OCI-M2 (cell line): ENCODE measurements at regions not wholly inside any gene's neighbourhood (a gene's known extent, or its start where the extent isn't known, plus 50 kb on each side); places are given as distances from the start of the nearest gene placed in this dataset.
"Not testable (repeated sequence)": the region's sequence is repeated elsewhere in the genome, so short reads cannot be mapped to it uniquely, and the experiment has no call there.

Experiments used
- DNase-seq: peaks from one replicate; lab custom pipeline; 2025; ENCODE audit not compliant: unreplicated experiment; lab: John Stamatoyannopoulos, UW

DNA sequence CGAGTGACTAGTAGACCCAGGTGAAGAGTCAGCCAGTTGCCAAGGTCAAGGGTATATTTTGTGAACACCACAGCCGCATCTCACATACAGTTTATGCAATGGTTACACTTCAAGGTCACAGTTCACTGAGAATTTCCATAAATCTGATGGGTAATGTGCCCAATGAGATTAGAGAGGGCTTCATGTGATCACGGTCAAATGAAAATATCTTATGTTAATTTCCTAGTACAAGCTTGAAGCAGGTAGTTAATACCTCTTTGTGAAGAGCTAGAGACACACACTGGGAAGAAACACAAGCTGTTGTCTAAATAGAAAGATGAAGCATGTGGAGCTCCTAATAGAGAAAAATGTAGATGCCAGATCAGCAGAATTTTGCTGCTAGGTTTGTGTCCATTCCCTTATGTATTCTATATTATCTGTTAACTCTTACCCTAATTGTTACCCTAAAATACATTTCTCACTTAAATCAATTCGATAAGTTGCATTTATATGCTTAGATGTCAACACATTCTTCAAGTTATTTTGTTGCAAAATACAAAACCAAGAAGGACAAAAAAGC is 136.0 kb downstream of the NR2F2 start:
- DNase-seq = no peak

DNA sequence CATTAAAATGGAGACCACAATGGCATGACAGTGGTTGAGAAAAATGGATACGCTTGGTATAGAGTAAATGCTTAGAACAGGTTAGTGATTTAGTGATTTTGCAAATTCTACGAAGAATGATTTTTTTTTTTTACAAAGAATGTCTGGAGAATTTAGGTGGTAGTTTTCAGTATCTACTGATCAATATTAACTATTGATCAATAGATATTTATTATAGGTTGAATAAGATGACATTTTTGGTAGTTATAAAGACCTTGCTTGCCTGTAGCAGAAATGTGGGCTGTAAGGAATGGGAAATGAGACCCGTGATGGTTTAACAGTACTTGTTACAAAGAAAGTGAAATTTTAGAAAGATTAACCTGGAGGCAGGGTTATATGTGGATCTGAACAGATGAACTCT is 137.5 kb downstream of the NR2F2 start:
- DNase-seq = no peak

DNA sequence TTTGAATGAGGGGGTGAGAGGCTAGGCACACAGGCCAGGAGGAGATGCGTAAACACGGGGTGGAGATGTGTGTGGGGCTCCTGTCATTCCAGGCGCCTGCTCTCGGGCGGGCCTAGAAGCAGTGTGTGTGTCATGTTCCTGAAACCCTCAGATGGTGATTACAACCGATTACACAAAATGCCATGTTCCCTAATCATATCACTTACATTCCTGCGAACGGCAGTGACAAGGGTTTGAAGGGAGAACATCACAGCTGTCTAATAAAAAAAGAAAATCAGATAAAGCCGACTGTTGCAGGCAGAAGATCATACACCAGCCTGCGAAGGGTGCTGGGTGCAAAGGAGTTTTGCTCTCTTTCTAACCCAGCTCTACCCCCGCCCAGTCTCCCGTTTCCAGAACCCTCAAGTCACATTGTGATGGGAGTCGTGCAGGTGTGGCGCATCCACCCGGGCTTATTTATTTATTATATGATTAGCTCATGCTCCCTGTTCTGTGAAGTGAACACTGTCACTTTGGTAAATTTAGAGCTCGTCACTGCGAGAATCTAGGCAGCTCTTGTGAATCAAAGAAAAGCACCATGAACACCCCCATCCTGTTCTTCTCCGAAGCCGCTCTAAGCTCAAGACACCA is 140.3 kb downstream of the NR2F2 start:
- DNase-seq = no peak

GRCh38 chr15:96472681-96473080 is 142.2 kb downstream of the NR2F2 start:
- DNase-seq = no peak

DNA sequence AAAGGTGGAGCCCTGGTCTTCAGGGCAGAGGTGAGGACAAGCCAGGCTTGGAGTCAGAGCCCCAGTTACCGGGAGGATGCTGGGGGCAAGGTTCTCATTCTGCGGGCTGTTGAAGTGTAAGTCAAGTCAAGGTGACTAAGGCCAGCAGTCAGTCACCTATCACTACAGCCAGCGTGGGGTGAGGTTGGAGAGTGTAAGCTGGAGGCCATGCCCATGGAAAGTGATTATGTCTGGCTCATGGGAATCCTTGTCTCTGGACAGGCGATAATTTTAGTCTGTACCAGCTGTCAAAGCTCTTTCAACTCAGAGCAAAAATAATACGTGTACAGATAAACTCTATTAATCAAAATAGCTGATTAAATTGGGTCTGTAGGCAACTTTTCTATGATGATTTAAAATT is 143.1 kb downstream of the NR2F2 start:
- no peak for DNase-seq

GRCh38 chr15:96474231-96474664 is 143.7 kb downstream of the NR2F2 start:
- DNase-seq = no peak

DNA sequence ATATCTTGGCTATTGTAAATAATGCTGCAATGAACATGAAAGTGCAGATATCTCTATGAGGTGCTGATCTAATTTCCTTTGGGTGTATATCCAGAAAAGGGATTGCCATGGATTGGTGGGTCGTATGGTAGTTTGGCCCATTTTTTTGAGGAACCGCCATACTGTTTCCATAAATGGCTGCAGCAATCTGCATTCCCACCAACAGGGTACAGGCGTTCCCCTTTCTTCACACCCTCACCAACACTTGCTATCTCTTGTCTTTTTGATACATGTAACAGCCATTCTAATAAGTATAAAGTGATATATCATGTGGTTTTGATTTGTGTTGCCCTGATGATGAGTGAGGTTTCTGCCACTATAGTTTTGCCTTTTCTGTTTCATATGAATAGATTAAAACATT is 146.7 kb downstream of the NR2F2 start:
- DNase-seq = no peak

GRCh38 chr15:96484412-96484811 is 153.9 kb downstream of the NR2F2 start:
- DNase-seq = not testable (repeated sequence)

GRCh38 chr15:96484830-96485229 is 154.3 kb downstream of the NR2F2 start:
- DNase-seq = no peak

GRCh38 chr15:96487245-96487644 is 156.7 kb downstream of the NR2F2 start:
- DNase-seq = no peak

DNA sequence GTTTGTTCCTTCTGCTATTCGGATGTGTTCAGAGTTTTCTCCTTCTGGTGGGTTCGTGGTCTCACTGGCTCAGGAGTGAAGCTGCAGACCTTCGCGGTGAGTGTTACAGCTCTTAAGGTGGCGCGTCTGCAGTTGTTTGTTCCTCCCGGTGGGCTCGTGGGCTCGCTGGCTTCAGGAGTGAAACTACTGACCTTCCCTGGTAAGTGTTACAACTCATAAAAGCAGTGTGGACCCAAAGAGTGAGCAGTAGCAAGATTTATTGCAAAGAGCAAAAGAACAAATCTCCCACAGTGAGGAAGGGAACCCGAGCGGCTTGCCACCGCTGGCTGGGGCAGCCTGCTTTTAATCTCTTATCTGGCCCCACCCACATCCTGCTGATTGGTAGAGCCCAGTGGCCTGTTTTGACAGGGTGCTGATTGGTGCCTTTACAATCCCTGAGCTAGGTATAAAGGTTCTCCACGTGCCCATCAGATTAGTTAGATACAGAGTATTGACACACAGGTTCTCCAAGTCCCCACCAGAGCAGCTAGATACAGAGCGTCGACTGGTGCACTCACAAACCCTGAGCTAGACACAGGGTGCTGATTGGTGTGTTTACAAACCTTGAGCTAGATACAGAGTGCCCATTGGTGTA is 160.7 kb downstream of the NR2F2 start:
- not testable (repeated sequence) for DNase-seq

GRCh38 chr15:96491700-96492644 is 161.5 kb downstream of the NR2F2 start:
- not testable (repeated sequence) for DNase-seq

DNA sequence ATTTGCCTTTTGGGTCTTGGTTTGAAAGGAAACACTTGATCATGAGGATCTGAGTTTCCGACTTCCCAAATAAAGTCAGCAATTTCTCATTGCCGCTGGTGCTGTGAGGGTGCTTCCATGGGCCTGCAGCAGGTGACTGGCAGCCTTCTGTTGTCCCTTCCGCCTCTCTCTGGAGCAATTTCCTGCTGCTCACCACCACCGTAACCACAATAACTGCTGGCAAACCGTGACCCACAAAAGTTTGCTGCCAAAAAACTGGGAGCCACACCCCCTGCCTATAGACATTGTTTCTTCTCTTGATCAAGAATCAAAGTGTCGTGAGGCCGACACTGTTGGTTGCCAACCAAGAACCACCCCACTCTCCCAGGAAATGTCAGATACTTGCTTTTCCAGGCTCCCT is 164.0 kb downstream of the NR2F2 start:
- DNase-seq = no peak

DNA sequence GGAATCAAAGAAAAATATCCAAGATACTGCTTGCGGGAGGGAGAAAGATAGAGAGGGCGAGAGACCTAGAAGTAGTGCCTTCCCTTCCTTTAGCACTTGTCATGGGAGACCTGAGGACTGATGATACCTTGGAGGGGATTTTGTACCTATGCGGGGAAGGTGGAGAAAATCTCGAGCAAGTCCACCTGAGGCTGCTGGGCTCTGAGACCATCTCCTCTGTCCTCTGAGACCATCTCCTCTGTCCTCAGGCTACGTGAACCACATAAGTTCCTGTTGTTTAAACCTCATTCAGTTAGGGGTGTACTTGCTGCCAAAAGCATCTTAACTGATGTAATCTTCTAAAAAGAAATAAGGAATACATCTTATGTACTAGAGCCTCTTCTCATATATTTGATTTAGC is 164.9 kb downstream of the NR2F2 start:
- DNase-seq = no peak

DNA sequence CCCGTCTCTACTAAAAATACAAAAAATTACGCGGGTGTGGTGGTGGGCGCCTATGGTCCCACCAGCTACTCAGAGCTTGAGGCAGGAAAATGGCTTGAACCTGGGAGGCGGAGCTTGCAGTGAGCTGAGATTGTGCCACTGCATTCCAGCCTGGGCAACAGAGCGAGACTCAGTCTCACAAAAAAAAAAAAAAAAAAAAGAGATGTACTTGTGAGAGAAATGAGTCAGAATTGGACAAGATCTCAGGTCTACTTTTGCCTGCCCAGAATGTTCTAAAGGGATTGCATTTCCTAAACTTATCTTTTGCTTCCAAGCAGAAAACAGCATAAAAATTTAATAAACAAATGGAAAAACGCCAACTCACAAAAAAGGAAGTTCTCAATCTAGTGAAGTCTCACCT is 167.5 kb downstream of the NR2F2 start:
- DNase-seq = no peak

DNA sequence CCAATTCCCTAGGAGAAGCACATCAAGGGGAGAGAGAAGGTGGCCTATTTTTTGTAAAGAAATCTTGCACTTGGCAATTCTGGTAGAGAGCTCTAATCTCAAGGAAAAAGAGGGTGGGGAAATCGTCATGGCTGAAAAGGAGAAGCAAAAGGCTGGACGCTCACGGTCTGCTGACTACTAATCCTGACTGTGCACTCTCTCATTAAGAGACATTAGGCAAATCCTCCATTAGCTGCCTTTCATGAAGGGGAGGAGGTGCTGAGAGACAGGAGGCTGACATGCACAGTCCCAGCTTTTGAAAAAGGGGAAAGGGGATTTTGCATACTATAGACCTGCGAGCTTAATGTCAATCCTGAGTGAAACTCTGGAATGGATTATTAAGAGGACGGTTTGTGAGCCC is 170.0 kb downstream of the NR2F2 start:
- no peak for DNase-seq

GRCh38 chr15:96501362-96501761 is 170.9 kb downstream of the NR2F2 start:
- DNase-seq = no peak

DNA sequence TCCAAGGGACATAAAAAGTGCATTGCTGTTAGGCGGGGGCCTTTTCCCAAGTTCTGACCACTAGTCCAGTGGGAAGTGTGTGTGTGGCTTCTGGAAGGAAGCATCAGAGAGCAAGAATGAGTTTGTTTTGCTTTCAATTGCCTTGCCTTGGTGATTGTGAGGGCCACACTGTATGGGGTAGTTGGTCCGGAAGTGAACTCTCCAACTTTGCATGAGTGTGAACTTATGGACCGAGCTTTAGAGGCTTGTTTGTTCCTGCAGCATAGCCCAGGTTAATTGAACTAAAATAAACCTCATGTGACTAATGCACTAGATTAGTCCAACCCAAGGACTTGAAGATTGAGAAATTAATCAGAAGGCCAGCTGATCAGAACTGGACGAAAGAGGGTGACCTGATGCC is 171.7 kb downstream of the NR2F2 start:
- no peak for DNase-seq

DNA sequence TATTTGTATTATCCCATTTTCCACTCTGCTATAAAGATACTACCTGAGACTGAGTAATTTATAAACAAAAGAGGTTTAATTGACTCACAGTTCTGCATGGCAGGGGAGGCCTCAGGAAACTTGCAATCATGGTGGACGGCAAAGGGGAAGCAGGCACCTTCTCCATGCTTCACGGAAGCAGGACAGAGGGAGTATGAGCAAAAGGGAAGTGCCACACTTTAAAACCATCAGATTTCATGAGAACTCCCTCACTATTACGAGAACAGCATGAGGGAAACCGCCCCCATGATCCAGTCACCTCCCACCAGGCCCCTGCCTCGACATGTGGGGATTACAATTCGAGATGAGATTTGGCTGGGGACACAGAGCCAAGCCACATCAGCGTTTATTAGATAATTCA is 172.8 kb downstream of the NR2F2 start:
- DNase-seq = no peak

DNA sequence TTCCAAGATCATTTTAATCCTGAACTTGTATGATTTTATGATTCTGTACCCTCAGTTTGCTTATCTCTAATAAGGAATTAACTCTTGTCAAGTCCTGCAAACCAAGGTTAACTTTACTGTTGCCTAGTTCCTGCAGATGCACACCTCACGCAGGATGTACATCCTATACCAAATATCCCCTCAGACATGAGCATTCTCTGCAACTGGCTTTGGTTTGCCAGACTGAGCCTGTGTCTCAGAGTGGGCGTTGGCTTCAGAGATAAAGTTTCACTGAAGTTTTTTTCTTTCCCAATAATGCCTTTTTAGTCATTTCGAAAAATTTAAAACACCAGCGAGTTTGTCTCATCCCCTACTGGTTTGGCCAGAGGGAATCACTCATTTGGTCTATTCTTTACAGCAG is 173.9 kb downstream of the NR2F2 start:
- DNase-seq = no peak

DNA sequence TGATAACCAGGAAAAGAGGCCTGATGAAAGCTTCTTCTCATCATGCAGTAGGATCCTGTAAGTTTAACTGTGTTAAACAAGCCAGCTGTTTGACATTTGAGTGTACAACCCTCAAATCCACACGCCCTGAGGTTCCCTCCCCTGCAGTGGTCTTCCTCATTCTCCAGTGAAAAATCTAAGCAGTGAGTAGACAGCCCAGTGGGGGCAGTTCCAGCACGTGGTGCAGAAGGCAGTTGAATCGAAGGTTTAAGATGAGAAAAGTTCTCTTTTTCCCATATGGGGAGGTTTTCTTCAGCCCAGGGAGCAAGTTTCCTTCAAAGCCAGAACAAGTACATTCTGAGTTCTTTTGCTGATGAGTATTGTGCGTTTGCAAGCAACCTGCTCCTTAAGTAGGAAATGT is 174.5 kb downstream of the NR2F2 start:
- no peak for DNase-seq
